Natural killer cell treated with Interleukin-12 subunit alpha and Interleukin-12 subunit beta and Interleukin-15 and Interleukin-18, amount 100 ng/mL, for 72 hours (primary cell): ENCODE measurements at regions not wholly inside any gene's neighbourhood (a gene's known extent, or its start where the extent isn't known, plus 50 kb on each side); places are given as distances from the start of the nearest gene placed in this dataset.

Source experiments
- ATAC-seq, 2 donors: fragments of 150-1000 bp; cut with Tn5 transposase in 1 of 2; sonication (Bioruptor Pico), chemical (Tn5 transposase) in 1 of 2; 2 replicates each; pipeline ENCODE4 v1.10.0; 2021
- DNase-seq: peaks from one replicate; pipeline ENCODE4 v3.0.0; 2022; ENCODE audit warnings: low spot score
- H3K27ac Mint-ChIP-seq, 2 donors: 1 replicate in 1 of 2; 2 replicates in 1 of 2; pipeline ENCODE4 v1.8.0; 2022; ENCODE audit warnings: mixed read lengths in 2 of 2, mild to moderate bottlenecking in 1 of 2, moderate library complexity in 1 of 2
- H3K27me3 Mint-ChIP-seq, 2 donors: 1 replicate in 1 of 2; 2 replicates in 1 of 2; pipeline ENCODE4 v1.8.0; 2022; ENCODE audit warnings: mixed read lengths in 2 of 2
- H3K36me3 Mint-ChIP-seq: one replicate; pipeline ENCODE4 v1.8.0; 2022; ENCODE audit warnings: mixed read lengths
- H3K4me1 Mint-ChIP-seq, 2 donors: 1 replicate in 1 of 2; 2 replicates in 1 of 2; pipeline ENCODE4 v1.8.0; 2022; ENCODE audit warnings: low read depth in 2 of 2, mixed read lengths in 2 of 2, mild to moderate bottlenecking in 1 of 2
- H3K4me3 Mint-ChIP-seq: one replicate; pipeline ENCODE4 v1.8.0; 2022; ENCODE audit warnings: mixed read lengths
- H3K9me3 Mint-ChIP-seq: 2 replicates; pipeline ENCODE4 v1.8.0; 2022; ENCODE audit warnings: mixed read lengths

GRCh38 chr5:2141254-2142000, 258.7 kb upstream of the IRX4 start:
- H3K4me3 Mint-ChIP-seq: no peak overlapping the region
- H3K27me3 Mint-ChIP-seq: peaks cover 2 to 7% of the 10 kb centered on the region in 2 donors
- H3K9me3 Mint-ChIP-seq: no peaks in the 10 kb centered on the region
- no peaks in the 10 kb centered on the region for H3K36me3 Mint-ChIP-seq
- peak; percentile 44 for DNase-seq
- H3K27ac Mint-ChIP-seq: no peak overlapping the region
- peak in 1 of 2 donors; percentile 48 for ATAC-seq
- no peaks in the 10 kb centered on the region for H3K4me1 Mint-ChIP-seq

- Mint-ChIP-seq H3K4me3 (no peak overlapping the region), H3K36me3 (no peaks in the 10 kb centered on the region), H3K9me3 (no peaks in the 10 kb centered on the region), H3K27me3 (peaks cover 2 to 7% of the 10 kb centered on the region in 2 donors), H3K4me1 (no peaks in the 10 kb centered on the region), H3K27ac (no peak overlapping the region)
- ATAC-seq: no peak
- DNase-seq: peak; percentile 28
These were observed 257.9 kb upstream of the IRX4 start for GRCh38 chr5:2140501-2141175.

- Mint-ChIP-seq H3K4me1 (no peaks in the 10 kb centered on the region), H3K36me3 (no peaks in the 10 kb centered on the region), H3K27ac (no peak overlapping the region), H3K27me3 (peaks cover 2 to 7% of the 10 kb centered on the region in 2 donors), H3K4me3 (no peak overlapping the region), H3K9me3 (no peaks in the 10 kb centered on the region)
- ATAC-seq (no peak), DNase-seq (peak; percentile 8)
These were observed 256.8 kb upstream of the IRX4 start for GRCh38 chr5:2139478-2139877.

GRCh38 chr5:2138896-2139295, 256.2 kb upstream of the IRX4 start:
- Mint-ChIP-seq H3K36me3 (no peaks in the 10 kb centered on the region), H3K9me3 (no peaks in the 10 kb centered on the region), H3K4me3 (no peak overlapping the region), H3K27me3 (peaks cover 2 to 7% of the 10 kb centered on the region in 2 donors), H3K4me1 (no peaks in the 10 kb centered on the region), H3K27ac (no peak overlapping the region)
- ATAC-seq (no peak), DNase-seq (peak; percentile 48)

GRCh38 chr5:2137444-2138050, 254.8 kb upstream of the IRX4 start:
- DNase-seq: peak; percentile 54
- Mint-ChIP-seq H3K27me3 (peaks cover 2 to 7% of the 10 kb centered on the region in 2 donors), H3K36me3 (no peaks in the 10 kb centered on the region), H3K9me3 (no peaks in the 10 kb centered on the region), H3K27ac (no peak overlapping the region), H3K4me1 (no peaks in the 10 kb centered on the region), H3K4me3 (no peak overlapping the region)
- peak in 1 of 2 donors; percentile 17 for ATAC-seq

- H3K4me3 Mint-ChIP-seq: no peak overlapping the region
- ATAC-seq (no peak), DNase-seq (peak; percentile 46)
- H3K9me3 Mint-ChIP-seq: no peaks in the 10 kb centered on the region
- no peaks in the 10 kb centered on the region for H3K36me3 Mint-ChIP-seq
- no peaks in the 10 kb centered on the region for H3K4me1 Mint-ChIP-seq
- peaks cover 2 to 7% of the 10 kb centered on the region in 2 donors for H3K27me3 Mint-ChIP-seq
- H3K27ac Mint-ChIP-seq: no peak overlapping the region
These were observed 254.1 kb upstream of the IRX4 start for GRCh38 chr5:2136728-2137333.

- H3K36me3 Mint-ChIP-seq: no peaks in the 10 kb centered on the region
- peak; percentile 44 for DNase-seq
- no peak for ATAC-seq
- no peak overlapping the region for H3K4me3 Mint-ChIP-seq
- no peak overlapping the region for H3K27ac Mint-ChIP-seq
- peaks cover 2 to 7% of the 10 kb centered on the region in 2 donors for H3K27me3 Mint-ChIP-seq
- H3K4me1 Mint-ChIP-seq: no peaks in the 10 kb centered on the region
- no peaks in the 10 kb centered on the region for H3K9me3 Mint-ChIP-seq
These were observed 253.1 kb upstream of the IRX4 start for GRCh38 chr5:2135833-2136232.

GRCh38 chr5:2135354-2135753, 252.6 kb upstream of the IRX4 start:
- Mint-ChIP-seq H3K27me3 (peaks cover 2 to 7% of the 10 kb centered on the region in 2 donors), H3K4me3 (no peak overlapping the region), H3K9me3 (no peaks in the 10 kb centered on the region), H3K27ac (no peak overlapping the region), H3K4me1 (no peaks in the 10 kb centered on the region), H3K36me3 (no peaks in the 10 kb centered on the region)
- DNase-seq (peak; percentile 10), ATAC-seq (no peak)

GRCh38 chr5:2134543-2135292, 252.0 kb upstream of the IRX4 start:
- Mint-ChIP-seq H3K27ac (no peak overlapping the region), H3K4me3 (no peak overlapping the region), H3K36me3 (no peaks in the 10 kb centered on the region), H3K9me3 (no peaks in the 10 kb centered on the region), H3K4me1 (no peaks in the 10 kb centered on the region), H3K27me3 (peaks cover 2 to 7% of the 10 kb centered on the region in 2 donors)
- no peak for ATAC-seq
- DNase-seq: peak; percentile 48

GRCh38 chr5:2133936-2134335, 251.2 kb upstream of the IRX4 start:
- Mint-ChIP-seq H3K27ac (no peak overlapping the region), H3K4me1 (no peaks in the 10 kb centered on the region), H3K36me3 (no peaks in the 10 kb centered on the region), H3K27me3 (peaks cover 0 to 2% of the 10 kb centered on the region in 2 donors), H3K4me3 (no peak overlapping the region), H3K9me3 (no peaks in the 10 kb centered on the region)
- DNase-seq (peak; percentile 8), ATAC-seq (no peak)

- Mint-ChIP-seq H3K27ac (no peak overlapping the region), H3K4me3 (no peak overlapping the region)
These were observed 250.4 kb upstream of the IRX4 start for GRCh38 chr5:2133080-2133479.

GRCh38 chr5:2132497-2132847, 249.7 kb upstream of the IRX4 start:
- DNase-seq (no peak), ATAC-seq (no peak)
- Mint-ChIP-seq H3K27ac (no peak overlapping the region), H3K36me3 (no peaks in the 10 kb centered on the region), H3K9me3 (no peaks in the 10 kb centered on the region), H3K4me1 (no peaks in the 10 kb centered on the region), H3K27me3 (peaks cover 0 to 1% of the 10 kb centered on the region in 2 donors), H3K4me3 (no peak overlapping the region)

More at GRCh38 chr5:2133080-2133479, 250.4 kb upstream of the IRX4 start:
- no peaks in the 10 kb centered on the region for H3K4me1 Mint-ChIP-seq
- no peaks in the 10 kb centered on the region for H3K36me3 Mint-ChIP-seq
- no peaks in the 10 kb centered on the region for H3K27me3 Mint-ChIP-seq
- H3K9me3 Mint-ChIP-seq: no peaks in the 10 kb centered on the region
- DNase-seq (peak; percentile 1), ATAC-seq (no peak)

- Mint-ChIP-seq H3K36me3 (no peaks in the 10 kb centered on the region), H3K9me3 (no peaks in the 10 kb centered on the region), H3K27ac (no peak overlapping the region), H3K4me3 (no peak overlapping the region), H3K4me1 (no peaks in the 10 kb centered on the region), H3K27me3 (peaks cover 0 to 5% of the 10 kb centered on the region in 2 donors)
- peak in 1 of 2 donors; percentile 11 for ATAC-seq
- DNase-seq: peak; percentile 47
These were observed 249.2 kb upstream of the IRX4 start for GRCh38 chr5:2131826-2132496.
